ENCODE measurements at regions not wholly inside any gene's neighbourhood (a gene's known extent, or its start where the extent isn't known, plus 50 kb on each side); places are given as distances from the start of the nearest gene placed in this dataset.

DNA sequence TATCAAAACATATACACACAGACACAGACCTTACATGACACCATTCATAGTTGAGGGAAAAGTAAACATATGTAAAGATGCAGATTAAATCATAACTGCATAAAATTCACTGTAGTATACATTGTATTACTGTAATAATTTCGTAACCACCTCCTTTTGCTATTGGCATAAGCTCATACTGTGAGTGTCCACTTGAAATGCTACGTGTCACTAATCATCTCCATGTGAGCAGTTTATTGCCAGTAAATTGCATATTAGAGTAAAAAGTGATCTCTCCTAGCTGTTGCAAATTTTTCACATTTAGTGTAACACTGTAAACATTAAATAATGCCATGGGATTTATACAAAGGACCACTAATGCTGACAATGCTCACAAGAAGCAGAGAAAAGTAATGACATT, 256.7 kb upstream of the GNPDA2 start:
- TF ChIP-seq, protein P1, sequence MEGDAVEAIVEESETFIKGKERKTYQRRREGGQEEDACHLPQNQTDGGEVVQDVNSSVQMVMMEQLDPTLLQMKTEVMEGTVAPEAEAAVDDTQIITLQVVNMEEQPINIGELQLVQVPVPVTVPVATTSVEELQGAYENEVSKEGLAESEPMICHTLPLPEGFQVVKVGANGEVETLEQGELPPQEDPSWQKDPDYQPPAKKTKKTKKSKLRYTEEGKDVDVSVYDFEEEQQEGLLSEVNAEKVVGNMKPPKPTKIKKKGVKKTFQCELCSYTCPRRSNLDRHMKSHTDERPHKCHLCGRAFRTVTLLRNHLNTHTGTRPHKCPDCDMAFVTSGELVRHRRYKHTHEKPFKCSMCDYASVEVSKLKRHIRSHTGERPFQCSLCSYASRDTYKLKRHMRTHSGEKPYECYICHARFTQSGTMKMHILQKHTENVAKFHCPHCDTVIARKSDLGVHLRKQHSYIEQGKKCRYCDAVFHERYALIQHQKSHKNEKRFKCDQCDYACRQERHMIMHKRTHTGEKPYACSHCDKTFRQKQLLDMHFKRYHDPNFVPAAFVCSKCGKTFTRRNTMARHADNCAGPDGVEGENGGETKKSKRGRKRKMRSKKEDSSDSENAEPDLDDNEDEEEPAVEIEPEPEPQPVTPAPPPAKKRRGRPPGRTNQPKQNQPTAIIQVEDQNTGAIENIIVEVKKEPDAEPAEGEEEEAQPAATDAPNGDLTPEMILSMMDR (IDR thresholded peaks at IDR 0.05): no peak
- no peak for TF ChIP-seq POLR2A (IDR thresholded peaks at IDR 0.05)
